ENCODE measurements at regions not wholly inside any gene's neighbourhood (a gene's known extent, or its start where the extent isn't known, plus 50 kb on each side); places are given as distances from the start of the nearest gene placed in this dataset.

GRCh38 chr6:135797361-135797760 lies 54.1 kb upstream of the PDE7B start:
- TF ChIP-seq CTCF (IDR thresholded peaks at IDR 0.05; ENCODE audit: insufficient read depth, low read length) (no peak), POLR2AphosphoS5 (IDR thresholded peaks at IDR 0.05; ENCODE audit: low read depth) (no peak), SPI1 (IDR thresholded peaks at IDR 0.05; ENCODE audit: borderline replicate concordance, low read depth) (no peak), GABPA (IDR thresholded peaks at IDR 0.05; ENCODE audit: low read depth) (no peak), REST (IDR thresholded peaks at IDR 0.05; ENCODE audit: insufficient replicate concordance, low read depth) (no peak)
